ENCODE measurements at regions not wholly inside any gene's neighbourhood (a gene's known extent, or its start where the extent isn't known, plus 50 kb on each side); places are given as distances from the start of the nearest gene placed in this dataset.

GRCh38 chr20:39968495-39968894 is 720.5 kb downstream of the MAFB start:
- TF ChIP-seq CTCF (conservative IDR thresholded peaks at IDR 0.05; ENCODE audit: low read length) (no peak), EZH2phosphoT487 (IDR thresholded peaks at IDR 0.05; ENCODE audit: borderline replicate concordance) (no peak)
